ENCODE measurements at regions not wholly inside any gene's neighbourhood (a gene's known extent, or its start where the extent isn't known, plus 50 kb on each side); places are given as distances from the start of the nearest gene placed in this dataset.

- no peak for TF ChIP-seq PATZ1 (CRISPR knock-in tag; IDR thresholded peaks at IDR 0.05; ENCODE audit: borderline replicate concordance)
- no peak for TF ChIP-seq SNAI2 (CRISPR knock-in tag; IDR thresholded peaks at IDR 0.05)
- no peak for TF ChIP-seq ZNF70 (CRISPR knock-in tag; IDR thresholded peaks at IDR 0.05)
- TF ChIP-seq ARNTL (CRISPR knock-in tag; IDR thresholded peaks at IDR 0.05; ENCODE audit: borderline replicate concordance, low read depth) = no peak
- no peak for TF ChIP-seq RARB (CRISPR knock-in tag; IDR thresholded peaks at IDR 0.05)
- TF ChIP-seq ZNF8 (CRISPR knock-in tag; IDR thresholded peaks at IDR 0.05) = no peak
- no peak for TF ChIP-seq CREB5 (CRISPR knock-in tag; IDR thresholded peaks at IDR 0.05; ENCODE audit: low read depth)
- TF ChIP-seq TCF4 (CRISPR knock-in tag; IDR thresholded peaks at IDR 0.05; ENCODE audit: borderline replicate concordance) = no peak
Measured at GRCh38 chr2:143960177-143960576, 559.7 kb downstream of the ZEB2 start.
